MG63 (cell line): ENCODE measurements at regions not wholly inside any gene's neighbourhood (a gene's known extent, or its start where the extent isn't known, plus 50 kb on each side); places are given as distances from the start of the nearest gene placed in this dataset.
"Not testable (repeated sequence)": the region's sequence is repeated elsewhere in the genome, so short reads cannot be mapped to it uniquely, and the experiment has no call there.

Experiments
- DNase-seq: peaks from one replicate; pipeline ENCODE4 v3.0.0-alpha.2; 2020
- H3K27me3 ChIP-seq: fragments of 250-450 bp; sonication (Bioruptor Pico); 2 replicates; pipeline ENCODE4 v1.5.1; 2020; ENCODE audit warnings: mild to moderate bottlenecking, moderate library complexity
- H3K36me3 ChIP-seq: fragments of 250-450 bp; sonication (Bioruptor Pico); 2 replicates; pipeline ENCODE4 v1.5.1; 2020; ENCODE audit warnings: mild to moderate bottlenecking, moderate library complexity
- H3K4me3 ChIP-seq: fragments of 250-450 bp; sonication (Bioruptor Pico); 2 replicates; pipeline ENCODE4 v1.5.1; 2020; ENCODE audit warnings: mild to moderate bottlenecking, moderate library complexity
- H3K9me3 ChIP-seq: fragments of 250-450 bp; sonication (Bioruptor Pico); 2 replicates; pipeline ENCODE4 v1.5.1; 2020; ENCODE audit warnings: mild to moderate bottlenecking, moderate library complexity

DNA sequence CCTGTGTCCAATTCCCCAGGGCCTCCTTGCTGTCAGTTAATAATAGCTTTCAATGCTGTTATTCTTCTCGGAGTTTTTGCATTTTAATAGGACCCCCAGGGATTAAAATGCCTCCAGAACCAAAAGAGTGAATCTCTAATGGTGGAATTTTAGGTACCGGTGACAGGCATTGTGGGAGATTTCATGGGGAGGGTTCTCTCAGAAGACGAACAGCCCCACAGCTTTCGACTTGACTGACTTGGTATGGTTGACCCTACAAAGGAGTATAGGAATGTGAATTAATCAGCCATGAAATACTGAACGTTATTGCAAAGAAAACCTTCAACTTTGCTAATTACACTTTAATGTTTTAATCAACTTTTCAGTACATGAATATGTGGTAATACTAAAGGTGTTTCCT is 206.3 kb upstream of the FZD8 start:
- H3K4me3 ChIP-seq, result no peak overlapping the region
- H3K9me3 ChIP-seq, result no peaks in the 10 kb centered on the region
- no peaks in the 10 kb centered on the region for H3K36me3 ChIP-seq
- no peaks in the 10 kb centered on the region for H3K27me3 ChIP-seq
- DNase-seq, result no peak

DNA sequence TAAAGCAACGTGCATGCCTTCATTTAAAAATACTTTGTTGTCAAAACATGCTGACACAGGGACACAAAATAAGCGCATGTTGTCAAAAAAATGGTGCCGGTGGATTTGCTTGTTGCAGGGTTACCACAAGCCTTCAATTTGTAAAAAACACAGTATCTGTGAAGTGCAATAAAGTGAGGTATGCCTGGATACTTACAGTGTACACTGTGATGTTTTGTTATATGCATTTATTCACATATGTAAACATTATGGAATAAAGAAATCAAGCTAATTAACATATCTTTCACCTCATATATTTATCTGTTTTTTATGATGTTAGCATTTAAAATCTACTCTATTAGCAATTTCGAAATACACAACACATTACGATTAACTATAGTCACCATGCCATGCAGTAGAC is 202.6 kb upstream of the FZD8 start:
- H3K9me3 ChIP-seq, result peaks cover 2% of the 10 kb centered on the region; the same call in 1 of the 2 replicates
- no peak for DNase-seq
- no peak overlapping the region for H3K4me3 ChIP-seq
- no peaks in the 10 kb centered on the region for H3K36me3 ChIP-seq
- no peaks in the 10 kb centered on the region for H3K27me3 ChIP-seq

DNA sequence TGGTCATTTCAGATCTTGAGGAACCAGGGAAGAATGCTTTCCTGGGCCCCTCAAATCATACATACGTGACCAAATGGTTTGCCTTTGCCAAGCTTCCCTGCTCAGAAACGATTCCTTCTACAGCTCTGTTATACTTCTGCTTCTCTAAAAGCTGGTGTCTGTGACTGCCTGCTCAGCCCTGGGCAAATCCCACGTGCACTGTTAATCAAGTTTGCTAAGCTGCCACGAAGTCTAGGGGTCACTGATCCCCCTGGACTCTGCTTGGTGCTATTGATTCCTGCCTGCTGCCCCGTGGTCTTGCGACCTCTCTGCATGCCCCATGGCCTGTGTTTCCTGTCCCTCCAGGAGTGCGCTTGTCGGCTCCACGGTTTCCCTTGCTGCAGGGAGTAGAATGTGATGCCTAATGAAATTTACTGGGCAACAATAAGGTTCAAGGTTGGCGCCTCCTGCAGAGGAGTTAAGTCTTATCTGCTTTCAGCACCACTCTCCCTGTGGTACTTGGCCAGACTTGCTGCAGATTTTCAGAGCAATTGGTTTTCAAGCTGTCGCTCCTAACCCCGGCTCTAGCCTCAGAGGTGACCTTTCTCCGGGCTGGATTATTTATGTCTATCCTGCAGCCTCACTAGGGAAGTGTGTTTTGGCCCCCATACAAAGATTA is 201.6 kb upstream of the FZD8 start:
- Histone ChIP-seq H3K9me3 (peaks cover 2% of the 10 kb centered on the region; the same call in 1 of the 2 replicates), H3K4me3 (no peak overlapping the region), H3K27me3 (no peaks in the 10 kb centered on the region), H3K36me3 (no peaks in the 10 kb centered on the region)
- no peak for DNase-seq

DNA sequence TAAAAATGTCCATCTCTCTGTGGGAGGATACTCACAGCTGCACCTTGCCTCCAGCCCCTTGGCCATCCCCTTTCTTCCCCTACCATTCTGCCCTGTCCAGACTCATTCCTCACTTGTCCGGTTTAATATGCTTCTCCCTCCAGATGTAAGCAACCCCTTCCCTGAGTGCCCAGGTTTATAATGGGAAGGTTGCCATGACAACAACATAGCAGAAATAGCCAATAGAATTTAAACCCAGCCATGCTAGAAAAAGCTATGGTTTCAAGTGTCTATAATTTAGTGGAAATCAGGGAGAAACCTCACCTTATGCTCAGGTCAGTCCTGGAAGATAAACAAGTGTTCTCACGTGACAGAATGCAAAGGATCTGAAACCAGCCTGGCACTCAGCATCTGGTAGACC is 196.0 kb upstream of the FZD8 start:
- H3K9me3 ChIP-seq, result peaks cover 2% of the 10 kb centered on the region; the same call in 1 of the 2 replicates
- DNase-seq, result no peak
- H3K36me3 ChIP-seq, result no peaks in the 10 kb centered on the region
- no peaks in the 10 kb centered on the region for H3K27me3 ChIP-seq
- H3K4me3 ChIP-seq, result no peak overlapping the region

DNA sequence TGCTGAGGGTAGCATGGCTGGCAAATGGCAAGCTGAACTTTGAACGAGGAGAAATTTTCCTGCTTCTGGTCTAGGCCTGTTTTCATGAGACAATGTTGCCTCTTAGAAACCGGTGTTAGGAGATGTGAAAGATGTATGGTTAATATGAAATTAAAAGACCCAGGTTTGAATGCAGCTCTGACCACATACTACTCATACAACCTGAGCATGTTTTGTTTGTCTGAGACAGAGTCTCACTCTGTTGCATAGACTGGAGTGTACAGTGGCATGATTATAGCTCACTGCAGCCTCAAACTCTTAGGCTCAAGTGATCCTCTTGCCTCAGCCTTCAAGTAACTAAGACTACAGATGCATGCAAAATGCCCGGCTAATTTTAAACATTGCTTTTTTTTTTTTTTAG is 193.4 kb upstream of the FZD8 start:
- Histone ChIP-seq H3K4me3 (no peak overlapping the region), H3K27me3 (no peaks in the 10 kb centered on the region; the same call in 1 of the 2 replicates), H3K9me3 (no peaks in the 10 kb centered on the region), H3K36me3 (no peaks in the 10 kb centered on the region)
- DNase-seq, result no peak

GRCh38 chr10:35834877-35835494 is 192.9 kb upstream of the FZD8 start:
- Histone ChIP-seq H3K4me3 (no peak overlapping the region), H3K36me3 (no peaks in the 10 kb centered on the region), H3K27me3 (no peaks in the 10 kb centered on the region; the same call in 1 of the 2 replicates), H3K9me3 (no peaks in the 10 kb centered on the region)
- no peak for DNase-seq

- no peaks in the 10 kb centered on the region for H3K9me3 ChIP-seq
- no peak overlapping the region for H3K4me3 ChIP-seq
- H3K36me3 ChIP-seq, result no peaks in the 10 kb centered on the region
- H3K27me3 ChIP-seq, result no peaks in the 10 kb centered on the region; the same call in 1 of the 2 replicates
- no peak for DNase-seq
Observed at GRCh38 chr10:35827783-35828182, 185.7 kb upstream of the FZD8 start.

- H3K27me3 ChIP-seq, result no peaks in the 10 kb centered on the region
- no peaks in the 10 kb centered on the region for H3K9me3 ChIP-seq
- no peak overlapping the region for H3K4me3 ChIP-seq
- H3K36me3 ChIP-seq, result no peaks in the 10 kb centered on the region
- no peak for DNase-seq
Observed at GRCh38 chr10:35824704-35825103, 182.6 kb upstream of the FZD8 start.

- no peaks in the 10 kb centered on the region for H3K36me3 ChIP-seq
- no peaks in the 10 kb centered on the region for H3K27me3 ChIP-seq
- no peak overlapping the region for H3K4me3 ChIP-seq
- H3K9me3 ChIP-seq, result no peaks in the 10 kb centered on the region
- peak; percentile 90 for DNase-seq
Observed at GRCh38 chr10:35822316-35822715, 180.2 kb upstream of the FZD8 start.

- no peaks in the 10 kb centered on the region for H3K27me3 ChIP-seq
- H3K9me3 ChIP-seq, result no peaks in the 10 kb centered on the region
- no peaks in the 10 kb centered on the region for H3K36me3 ChIP-seq
- DNase-seq, result no peak
- H3K4me3 ChIP-seq, result no peak overlapping the region
Observed at GRCh38 chr10:35821339-35821911, 179.3 kb upstream of the FZD8 start.

GRCh38 chr10:35819736-35820135 is 177.6 kb upstream of the FZD8 start:
- DNase-seq, result no peak
- Histone ChIP-seq H3K4me3 (no peak overlapping the region), H3K27me3 (no peaks in the 10 kb centered on the region), H3K36me3 (no peaks in the 10 kb centered on the region), H3K9me3 (no peaks in the 10 kb centered on the region)

- no peaks in the 10 kb centered on the region for H3K9me3 ChIP-seq
- no peak for DNase-seq
- H3K4me3 ChIP-seq, result no peak overlapping the region
- no peaks in the 10 kb centered on the region for H3K36me3 ChIP-seq
- no peaks in the 10 kb centered on the region for H3K27me3 ChIP-seq
Observed at GRCh38 chr10:35819011-35819410, 176.9 kb upstream of the FZD8 start.

DNA sequence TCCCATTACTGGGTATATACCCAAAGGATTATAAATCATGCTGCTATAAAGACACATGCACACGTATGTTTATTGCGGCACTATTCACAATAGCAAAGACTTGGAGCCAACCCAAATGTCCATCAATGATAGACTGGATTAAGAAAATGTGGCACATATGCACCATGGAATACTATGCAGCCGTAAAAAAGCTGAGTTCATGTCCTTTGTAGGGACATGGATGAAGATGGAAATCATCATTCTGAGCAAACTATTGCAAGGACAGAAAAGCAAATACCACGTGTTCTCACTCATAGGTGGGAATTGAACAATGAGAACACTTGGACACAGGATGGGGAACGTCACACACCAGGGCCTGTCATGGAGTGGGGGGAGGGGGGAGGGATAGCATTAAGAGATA is 175.0 kb upstream of the FZD8 start:
- H3K27me3 ChIP-seq, H3K9me3 ChIP-seq, DNase-seq, H3K36me3 ChIP-seq, H3K4me3 ChIP-seq: not testable (repeated sequence)

DNA sequence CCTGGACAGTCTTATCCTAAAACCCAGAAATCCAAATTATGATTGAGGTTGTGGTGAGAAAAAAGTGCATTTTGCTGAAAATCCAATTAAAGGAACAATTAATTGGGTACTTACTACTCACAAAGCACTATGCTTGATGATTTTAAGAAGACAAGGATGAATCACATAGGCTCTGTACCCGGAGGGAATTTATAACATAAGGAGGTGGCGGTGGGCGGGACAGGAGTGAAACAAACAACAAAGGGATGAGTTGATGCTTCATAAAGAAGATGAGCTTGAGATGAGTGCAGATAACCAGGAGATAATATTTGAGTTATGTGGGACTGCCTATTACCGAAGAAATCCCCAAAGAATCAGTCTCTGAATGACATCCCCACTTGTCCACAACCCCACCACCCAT is 171.1 kb upstream of the FZD8 start:
- no peak overlapping the region for H3K4me3 ChIP-seq
- H3K36me3 ChIP-seq, result no peaks in the 10 kb centered on the region
- H3K27me3 ChIP-seq, result no peaks in the 10 kb centered on the region
- no peaks in the 10 kb centered on the region for H3K9me3 ChIP-seq
- DNase-seq, result no peak

- no peaks in the 10 kb centered on the region for H3K36me3 ChIP-seq
- no peaks in the 10 kb centered on the region for H3K9me3 ChIP-seq
- no peak overlapping the region for H3K4me3 ChIP-seq
- no peaks in the 10 kb centered on the region for H3K27me3 ChIP-seq
- no peak for DNase-seq
Observed at GRCh38 chr10:35808344-35808743, 166.2 kb upstream of the FZD8 start.

DNA sequence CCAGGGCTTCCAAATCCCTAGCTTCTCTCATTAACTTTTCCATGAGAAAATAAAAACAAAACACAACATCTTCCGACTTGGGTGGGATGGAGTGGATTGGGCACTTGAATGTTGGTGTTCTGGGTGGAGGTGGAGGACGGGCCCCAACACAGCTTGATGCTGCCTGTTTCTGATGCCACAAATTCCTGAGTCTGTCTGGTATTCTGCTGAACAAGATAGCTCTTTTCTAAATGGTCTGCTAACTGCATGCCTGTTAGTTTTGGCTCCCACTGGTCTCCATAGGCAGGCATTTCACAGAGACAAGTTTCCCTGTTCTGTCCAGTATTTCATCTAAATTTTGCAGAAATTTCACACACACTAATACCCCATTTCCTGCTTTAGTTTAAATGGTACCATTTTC is 160.9 kb upstream of the FZD8 start:
- Histone ChIP-seq H3K27me3 (no peaks in the 10 kb centered on the region), H3K9me3 (no peaks in the 10 kb centered on the region), H3K36me3 (no peaks in the 10 kb centered on the region), H3K4me3 (no peak overlapping the region)
- no peak for DNase-seq

DNA sequence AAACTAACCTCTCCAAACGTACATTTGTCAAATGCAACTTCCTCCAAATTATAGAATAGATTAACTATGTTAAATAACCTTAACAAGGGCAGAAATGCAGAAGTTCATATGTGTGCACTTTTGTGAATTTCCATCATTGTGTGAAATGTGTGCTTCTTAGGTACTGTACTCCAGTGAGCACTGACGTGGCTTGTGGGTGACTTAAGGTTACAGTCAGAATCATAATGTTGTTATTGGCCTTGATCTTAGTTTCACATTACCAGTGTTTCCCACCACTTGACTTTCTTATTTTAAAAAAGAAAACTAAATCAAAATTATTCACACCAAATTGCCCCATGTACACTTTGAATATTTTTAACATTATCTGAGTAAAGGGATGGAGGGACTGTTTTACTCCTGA is 155.1 kb upstream of the FZD8 start:
- no peaks in the 10 kb centered on the region for H3K27me3 ChIP-seq
- DNase-seq, result no peak
- H3K36me3 ChIP-seq, result no peaks in the 10 kb centered on the region

More for the DNA sequence above, 155.1 kb upstream of the FZD8 start:
- no peak overlapping the region for H3K4me3 ChIP-seq
- H3K9me3 ChIP-seq, result no peaks in the 10 kb centered on the region
